GM12878 (cell line): ENCODE measurements at regions not wholly inside any gene's neighbourhood (a gene's known extent, or its start where the extent isn't known, plus 50 kb on each side); places are given as distances from the start of the nearest gene placed in this dataset.

Experiments used
- ATAC-seq: fragments of 200-7000 bp; cut with Tn5 transposase; 3 replicates; pipeline ENCODE4 v1.9.1; 2020; ENCODE audit warnings: mild to moderate bottlenecking, moderate library complexity
- BruUV-seq: library from RNA; stranded (reverse); fragments of 400-500 nt; replicated peaks from 2 replicates; lab custom pipeline; 2021; lab: Mats Ljungman, UMichigan
- CTCF ChIA-PET: fragments of 300-600 bp; sonication (Branson Sonifier 250); formaldehyde crosslinking; extraction: SDS; loops from one replicate; lab custom pipeline; 2021; ENCODE audit warnings: inconsistent platforms; lab: Yijun Ruan, JAX
- POLR2A ChIA-PET: fragments of 350-600 bp; formaldehyde crosslinking; extraction: SDS; loops from one replicate; lab custom pipeline; 2021; ENCODE audit warnings: inconsistent platforms; lab: Charles Lee
- RAD21 ChIA-PET: fragments of 300-600 bp; sonication (Branson Sonifier 250); formaldehyde crosslinking; loops from one replicate; lab custom pipeline; 2023; ENCODE audit warnings: antibody characterized with exemption; ENCODE audit not compliant: unreplicated experiment; lab: Charles Lee
- SMC1A ChIA-PET: fragments of 300-600 bp; sonication (Branson Sonifier 250); formaldehyde crosslinking; loops from one replicate; lab custom pipeline; 2023; ENCODE audit not compliant: unreplicated experiment, uncharacterized antibody; lab: Charles Lee
- DNase-seq: peaks from one replicate; pipeline ENCODE4 v3.0.0-alpha.2; 2011; ENCODE audit warnings: low read depth, low spot score
- FAIRE-seq: peaks from 3 replicates; lab custom pipeline; 2011; peaks lifted over from hg19 to GRCh38; lab: Jason Lieb, UNC
- H2AFZ ChIP-seq: 2 replicates; pipeline ENCODE4 v1.6.0; 2011; ENCODE audit warnings: low read depth, low read length, control low read depth; ENCODE audit not compliant: control insufficient read depth
- H3K27ac ChIP-seq: 2 replicates; pipeline ENCODE4 v1.5.1; 2011; ENCODE audit warnings: control low read depth; ENCODE audit not compliant: control insufficient read depth, insufficient read depth
- H3K27me3 ChIP-seq, 2 experiments: replicated peaks in 1 of 2; 2 replicates each; pipeline versions ENCODE4 v1.6.0 to v1.6.1; 2011; ENCODE audit warnings: low read length in 1 of 2; ENCODE audit not compliant: control insufficient read depth in 2 of 2, insufficient read depth in 2 of 2
- H3K36me3 ChIP-seq, 2 experiments: 2 replicates each; pipeline ENCODE4 v1.5.1; 2011; ENCODE audit warnings: low read length in 1 of 2; ENCODE audit not compliant: control insufficient read depth in 2 of 2, insufficient read depth in 2 of 2
- H3K4me1 ChIP-seq: 2 replicates; pipeline ENCODE4 v1.6.1; 2011; ENCODE audit warnings: mild to moderate bottlenecking, low read length, moderate library complexity, mixed read lengths; ENCODE audit not compliant: control insufficient read depth, insufficient read depth
- H3K4me2 ChIP-seq: 2 replicates; pipeline ENCODE4 v1.6.0; 2011; ENCODE audit warnings: control low read depth; ENCODE audit not compliant: control insufficient read depth, insufficient read depth
- H3K4me3 ChIP-seq: fragments of 200-600 bp; sonication (generic); 2 replicates; pipeline ENCODE4 v1.5.1; 2016
- H3K79me2 ChIP-seq: 2 replicates; pipeline ENCODE4 v1.6.0; 2011; ENCODE audit warnings: low read length; ENCODE audit not compliant: control insufficient read depth, insufficient read depth
- H3K9ac ChIP-seq: 2 replicates; pipeline ENCODE4 v1.8.0; 2011; ENCODE audit warnings: low read length, control low read depth, mixed read lengths; ENCODE audit not compliant: control insufficient read depth, insufficient read depth
- H3K9me3 ChIP-seq: replicated peaks from 3 replicates; pipeline ENCODE4 v1.5.1; 2011; ENCODE audit warnings: mild to moderate bottlenecking, low read length; ENCODE audit not compliant: control insufficient read depth, insufficient read depth
- H4K20me1 ChIP-seq: 2 replicates; pipeline ENCODE4 v1.6.0; 2011; ENCODE audit not compliant: control insufficient read depth, insufficient read depth
- GABPA ChIP-seq: IDR thresholded peaks from 2 replicates; pipeline ENCODE4 v1.6.1; 2014; ENCODE audit warnings: antibody characterized with exemption, low read depth, mild to moderate bottlenecking, inconsistent platforms
- IKZF1 ChIP-seq: fragments of 450-650 bp; conservative IDR thresholded peaks from 2 replicates; pipeline ENCODE4 v1.6.1; 2017; ENCODE audit warnings: antibody characterized with exemption, mild to moderate bottlenecking
- MXI1 ChIP-seq: fragments of 150-350 bp; IDR thresholded peaks from 2 replicates; pipeline ENCODE4 v1.6.1; 2011; ENCODE audit warnings: low read depth, mild to moderate bottlenecking, inconsistent platforms, low read length, improper control_type of control experiment
- PAX8 ChIP-seq: fragments of 450-650 bp; IDR thresholded peaks from 2 replicates; pipeline ENCODE4 v1.6.1; 2017; ENCODE audit warnings: mild to moderate bottlenecking, moderate library complexity
- WGBS: methylation state at CpG from one replicate; pipeline ENCODE4 v1.1.6; 2016; ENCODE audit warnings: low lambda C conversion rate; ENCODE audit not compliant: insufficient replicate concordance, insufficient coverage; ENCODE audit errors: missing lambda C conversion rate; 5-methylcytosine and 5-hydroxymethylcytosine counted together
- in situ Hi-C: fragments of 300-500 bp; cut with MboI; formaldehyde crosslinking; loops from 9 replicates; pipeline ENCODE4 v1.14.3; 2018; ENCODE audit warnings: mixed read lengths
- intact Hi-C: fragments of 100-400 bp; cut with micrococcal nuclease; formaldehyde crosslinking; loops from one replicate; pipeline ENCODE4 v1.14.2; 2022; ENCODE audit not compliant: unreplicated experiment
- TF ChIP-seq, protein P1 (sequence below), 3 experiments: IDR thresholded peaks in 2 of 3; conservative IDR thresholded peaks in 1 of 3; 2 replicates each; pipeline ENCODE4 v1.5.1; 2011; ENCODE audit warnings: low read depth in 3 of 3, low read length in 3 of 3, mild to moderate bottlenecking in 3 of 3, control low read depth in 2 of 3, moderate library complexity in 2 of 3, inconsistent platforms in 1 of 3, mixed read lengths in 1 of 3; ENCODE audit not compliant: control insufficient read depth in 2 of 3, insufficient read depth in 1 of 3; ENCODE audit errors: extremely low read depth in 1 of 3
- TF ChIP-seq, protein P2 (sequence below): fragments of 450-650 bp; IDR thresholded peaks from 2 replicates; pipeline ENCODE4 v1.6.1; 2014; ENCODE audit warnings: mild to moderate bottlenecking

DNA sequence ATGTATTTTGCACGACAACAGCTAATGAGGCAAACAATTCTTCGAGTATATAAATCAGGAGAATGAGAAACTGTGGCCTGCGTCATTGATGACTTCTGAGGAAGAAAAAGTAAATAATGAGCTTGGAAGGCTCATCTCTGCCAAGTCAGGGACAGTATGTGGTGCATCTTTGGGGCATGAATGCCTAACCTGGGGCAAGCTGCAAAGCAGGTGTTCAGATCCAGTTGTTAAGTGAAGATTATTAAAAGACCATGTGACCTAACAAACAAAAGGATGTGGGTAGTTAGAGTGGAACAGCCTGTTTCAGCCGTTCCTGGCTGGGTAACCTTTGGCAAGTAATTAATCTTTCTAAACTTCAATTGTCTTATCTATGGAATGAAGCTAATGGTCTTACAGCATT, 93.0 kb downstream of the LYZL2 start:
- intact Hi-C loops (no loop called here), in situ Hi-C loops (no loop called here)
- DNase-seq = no peak
- ChIA-PET POLR2A (interaction anchor here (1.4 kb wide), 1 partner anchor 9 kb away, joined by 3 read pairs; no protein-coding TSS in a partner anchor), SMC1A (interaction anchor here (0.7 to 4.1 kb wide), 28 partner anchors 16 to 177 kb away, joined by 3 to 42 read pairs (median 4); partner anchors contain the start of gene MAP3K8), CTCF (interaction anchor here (0.6 to 4.0 kb wide), 32 partner anchors 9 to 176 kb away, joined by 3 to 42 read pairs (median 4); no protein-coding TSS in a partner anchor), RAD21 (interaction anchor here (0.6 to 2.6 kb wide), 18 partner anchors 9 to 154 kb away, joined by 3 to 21 read pairs (median 4); no protein-coding TSS in a partner anchor)
- Histone ChIP-seq H3K4me2 (no peak overlapping the region), H4K20me1 (no peaks in the 10 kb centered on the region), H3K79me2 (no peaks in the 10 kb centered on the region), H3K9me3 (no peaks in the 10 kb centered on the region), H3K4me3 (no peak overlapping the region), H3K4me1 (peaks cover 8% of the 10 kb centered on the region), H3K36me3 (no peaks in the 10 kb centered on the region), H3K27ac (no peak overlapping the region), H2AFZ (no peak overlapping the region), H3K9ac (no peak overlapping the region), H3K27me3 (no peaks in the 10 kb centered on the region)
- 70% methylated on average over 4 of the region's 4 CpGs for WGBS
- FAIRE-seq = no peak
- no peak for ATAC-seq
- TF ChIP-seq, protein P1, sequence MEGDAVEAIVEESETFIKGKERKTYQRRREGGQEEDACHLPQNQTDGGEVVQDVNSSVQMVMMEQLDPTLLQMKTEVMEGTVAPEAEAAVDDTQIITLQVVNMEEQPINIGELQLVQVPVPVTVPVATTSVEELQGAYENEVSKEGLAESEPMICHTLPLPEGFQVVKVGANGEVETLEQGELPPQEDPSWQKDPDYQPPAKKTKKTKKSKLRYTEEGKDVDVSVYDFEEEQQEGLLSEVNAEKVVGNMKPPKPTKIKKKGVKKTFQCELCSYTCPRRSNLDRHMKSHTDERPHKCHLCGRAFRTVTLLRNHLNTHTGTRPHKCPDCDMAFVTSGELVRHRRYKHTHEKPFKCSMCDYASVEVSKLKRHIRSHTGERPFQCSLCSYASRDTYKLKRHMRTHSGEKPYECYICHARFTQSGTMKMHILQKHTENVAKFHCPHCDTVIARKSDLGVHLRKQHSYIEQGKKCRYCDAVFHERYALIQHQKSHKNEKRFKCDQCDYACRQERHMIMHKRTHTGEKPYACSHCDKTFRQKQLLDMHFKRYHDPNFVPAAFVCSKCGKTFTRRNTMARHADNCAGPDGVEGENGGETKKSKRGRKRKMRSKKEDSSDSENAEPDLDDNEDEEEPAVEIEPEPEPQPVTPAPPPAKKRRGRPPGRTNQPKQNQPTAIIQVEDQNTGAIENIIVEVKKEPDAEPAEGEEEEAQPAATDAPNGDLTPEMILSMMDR (IDR thresholded peaks at IDR 0.05 in 2 of 3, conservative IDR thresholded peaks at IDR 0.05 in 1 of 3; ENCODE audit: control insufficient read depth in 2 of 3, extremely low read depth in 1 of 3, insufficient read depth in 1 of 3, low read depth in 3 of 3, low read length in 3 of 3) = no peak
- TF ChIP-seq PAX8 = no peak
- TF ChIP-seq, protein P2, sequence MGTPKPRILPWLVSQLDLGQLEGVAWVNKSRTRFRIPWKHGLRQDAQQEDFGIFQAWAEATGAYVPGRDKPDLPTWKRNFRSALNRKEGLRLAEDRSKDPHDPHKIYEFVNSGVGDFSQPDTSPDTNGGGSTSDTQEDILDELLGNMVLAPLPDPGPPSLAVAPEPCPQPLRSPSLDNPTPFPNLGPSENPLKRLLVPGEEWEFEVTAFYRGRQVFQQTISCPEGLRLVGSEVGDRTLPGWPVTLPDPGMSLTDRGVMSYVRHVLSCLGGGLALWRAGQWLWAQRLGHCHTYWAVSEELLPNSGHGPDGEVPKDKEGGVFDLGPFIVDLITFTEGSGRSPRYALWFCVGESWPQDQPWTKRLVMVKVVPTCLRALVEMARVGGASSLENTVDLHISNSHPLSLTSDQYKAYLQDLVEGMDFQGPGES = no peak
- no peak for TF ChIP-seq MXI1
- no peak for TF ChIP-seq IKZF1
- no peak for TF ChIP-seq GABPA
- no TSS peak for BruUV-seq
